Panc1 (cell line): ENCODE measurements at regions not wholly inside any gene's neighbourhood (a gene's known extent, or its start where the extent isn't known, plus 50 kb on each side); places are given as distances from the start of the nearest gene placed in this dataset.

Source experiments
- SIN3A ChIP-seq: IDR thresholded peaks from 2 replicates; pipeline ENCODE4 v1.6.1; 2012; ENCODE audit warnings: low read depth, mild to moderate bottlenecking, low read length, moderate library complexity, borderline replicate concordance; ENCODE audit not compliant: insufficient read depth
- TF ChIP-seq, protein P1 (sequence below): fragments of 450-650 bp; IDR thresholded peaks from 2 replicates; pipeline ENCODE4 v1.5.1; 2017; ENCODE audit warnings: mild to moderate bottlenecking

DNA sequence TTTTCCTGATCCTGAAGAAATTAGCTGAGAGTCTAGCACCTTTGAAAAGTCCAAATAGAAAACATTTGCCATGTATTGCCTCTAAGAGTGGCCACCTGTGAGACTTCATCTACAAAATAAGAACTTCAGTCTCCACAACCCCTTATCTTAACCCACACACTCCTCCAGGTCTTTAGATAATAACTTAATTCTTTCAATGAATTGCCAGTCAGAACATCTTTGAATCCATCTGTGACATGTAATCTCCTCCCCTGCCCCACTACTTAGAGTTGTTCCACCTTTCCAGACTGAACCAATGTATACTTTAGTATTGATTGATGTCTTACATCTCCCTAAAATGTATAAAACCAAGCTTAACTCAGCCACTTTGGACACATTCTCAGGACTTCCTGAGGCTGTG lies 84.4 kb upstream of the FAM171A1 start:
- no peak for TF ChIP-seq SIN3A
- TF ChIP-seq, protein P1, sequence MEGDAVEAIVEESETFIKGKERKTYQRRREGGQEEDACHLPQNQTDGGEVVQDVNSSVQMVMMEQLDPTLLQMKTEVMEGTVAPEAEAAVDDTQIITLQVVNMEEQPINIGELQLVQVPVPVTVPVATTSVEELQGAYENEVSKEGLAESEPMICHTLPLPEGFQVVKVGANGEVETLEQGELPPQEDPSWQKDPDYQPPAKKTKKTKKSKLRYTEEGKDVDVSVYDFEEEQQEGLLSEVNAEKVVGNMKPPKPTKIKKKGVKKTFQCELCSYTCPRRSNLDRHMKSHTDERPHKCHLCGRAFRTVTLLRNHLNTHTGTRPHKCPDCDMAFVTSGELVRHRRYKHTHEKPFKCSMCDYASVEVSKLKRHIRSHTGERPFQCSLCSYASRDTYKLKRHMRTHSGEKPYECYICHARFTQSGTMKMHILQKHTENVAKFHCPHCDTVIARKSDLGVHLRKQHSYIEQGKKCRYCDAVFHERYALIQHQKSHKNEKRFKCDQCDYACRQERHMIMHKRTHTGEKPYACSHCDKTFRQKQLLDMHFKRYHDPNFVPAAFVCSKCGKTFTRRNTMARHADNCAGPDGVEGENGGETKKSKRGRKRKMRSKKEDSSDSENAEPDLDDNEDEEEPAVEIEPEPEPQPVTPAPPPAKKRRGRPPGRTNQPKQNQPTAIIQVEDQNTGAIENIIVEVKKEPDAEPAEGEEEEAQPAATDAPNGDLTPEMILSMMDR = no peak
